ENCODE measurements at regions not wholly inside any gene's neighbourhood (a gene's known extent, or its start where the extent isn't known, plus 50 kb on each side); places are given as distances from the start of the nearest gene placed in this dataset.

DNA sequence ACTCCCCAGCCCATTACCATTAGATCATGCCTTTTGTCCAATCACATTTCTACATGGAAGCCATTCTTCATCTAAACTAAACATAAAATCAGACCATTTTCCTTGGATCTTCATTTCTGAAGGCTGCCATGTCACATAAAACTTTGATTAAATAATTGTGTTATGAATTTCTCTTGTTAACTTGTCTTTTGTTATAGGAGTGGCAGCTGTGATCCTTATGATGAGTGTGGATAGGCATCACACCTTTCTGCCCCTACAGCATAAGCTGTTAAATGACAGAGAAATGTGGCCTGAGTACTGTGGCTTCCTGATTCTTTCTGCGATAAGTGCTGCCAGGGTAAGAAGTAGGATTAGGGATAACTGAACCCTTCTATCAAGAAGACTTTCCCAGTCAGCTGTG is 247.1 kb upstream of the MOCS1 start:
- TF ChIP-seq, protein P1, sequence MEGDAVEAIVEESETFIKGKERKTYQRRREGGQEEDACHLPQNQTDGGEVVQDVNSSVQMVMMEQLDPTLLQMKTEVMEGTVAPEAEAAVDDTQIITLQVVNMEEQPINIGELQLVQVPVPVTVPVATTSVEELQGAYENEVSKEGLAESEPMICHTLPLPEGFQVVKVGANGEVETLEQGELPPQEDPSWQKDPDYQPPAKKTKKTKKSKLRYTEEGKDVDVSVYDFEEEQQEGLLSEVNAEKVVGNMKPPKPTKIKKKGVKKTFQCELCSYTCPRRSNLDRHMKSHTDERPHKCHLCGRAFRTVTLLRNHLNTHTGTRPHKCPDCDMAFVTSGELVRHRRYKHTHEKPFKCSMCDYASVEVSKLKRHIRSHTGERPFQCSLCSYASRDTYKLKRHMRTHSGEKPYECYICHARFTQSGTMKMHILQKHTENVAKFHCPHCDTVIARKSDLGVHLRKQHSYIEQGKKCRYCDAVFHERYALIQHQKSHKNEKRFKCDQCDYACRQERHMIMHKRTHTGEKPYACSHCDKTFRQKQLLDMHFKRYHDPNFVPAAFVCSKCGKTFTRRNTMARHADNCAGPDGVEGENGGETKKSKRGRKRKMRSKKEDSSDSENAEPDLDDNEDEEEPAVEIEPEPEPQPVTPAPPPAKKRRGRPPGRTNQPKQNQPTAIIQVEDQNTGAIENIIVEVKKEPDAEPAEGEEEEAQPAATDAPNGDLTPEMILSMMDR (IDR thresholded peaks at IDR 0.05): no peak
- no peak for TF ChIP-seq POLR2A (IDR thresholded peaks at IDR 0.05)
